WTC11 (cell line): ENCODE measurements at regions not wholly inside any gene's neighbourhood (a gene's known extent, or its start where the extent isn't known, plus 50 kb on each side); places are given as distances from the start of the nearest gene placed in this dataset.

Experiments
- AFF4 ChIP-seq: sonication (generic); formaldehyde crosslinking; IDR thresholded peaks from 2 replicates; pipeline ENCODE4 v1.8.1; 2023; ENCODE audit warnings: mild to moderate bottlenecking, missing genetic modification reagents, borderline replicate concordance
- FOXK1 ChIP-seq: sonication (generic); formaldehyde crosslinking; IDR thresholded peaks from 2 replicates; pipeline ENCODE4 v1.8.0; 2022; ENCODE audit warnings: mild to moderate bottlenecking, moderate library complexity, missing genetic modification reagents
- GABPB1 ChIP-seq: sonication (generic); formaldehyde crosslinking; IDR thresholded peaks from 2 replicates; pipeline ENCODE4 v1.8.1; 2023; ENCODE audit warnings: mild to moderate bottlenecking, missing genetic modification reagents
- NFYB ChIP-seq: sonication (generic); formaldehyde crosslinking; conservative IDR thresholded peaks from 2 replicates; pipeline ENCODE4 v1.8.0; 2022; ENCODE audit warnings: low read depth, missing genetic modification reagents
- NR2C2 ChIP-seq: sonication (generic); formaldehyde crosslinking; IDR thresholded peaks from 2 replicates; pipeline ENCODE4 v1.8.0; 2022; ENCODE audit warnings: mild to moderate bottlenecking, missing genetic modification reagents
- TEAD4 ChIP-seq: sonication (generic); formaldehyde crosslinking; IDR thresholded peaks from 2 replicates; pipeline ENCODE4 v1.8.0; 2022; ENCODE audit warnings: mild to moderate bottlenecking, missing genetic modification reagents
- ZBTB21 ChIP-seq: sonication (generic); formaldehyde crosslinking; IDR thresholded peaks from 2 replicates; pipeline ENCODE4 v1.8.1; 2023; ENCODE audit warnings: mild to moderate bottlenecking, missing genetic modification reagents, borderline replicate concordance
- ZNF263 ChIP-seq: sonication (generic); formaldehyde crosslinking; IDR thresholded peaks from 2 replicates; pipeline ENCODE4 v1.8.1; 2022; ENCODE audit warnings: low read depth, mild to moderate bottlenecking, moderate library complexity, missing genetic modification reagents
- ZNF532 ChIP-seq: fragments of 250-450 bp; sonication (Bioruptor Pico); IDR thresholded peaks from 2 replicates; pipeline ENCODE4 v1.9.0; 2021; ENCODE audit warnings: mild to moderate bottlenecking, borderline replicate concordance
- TF ChIP-seq, protein P1 (sequence below): fragments of 200-600 bp; IDR thresholded peaks from 2 replicates; pipeline ENCODE4 v1.8.0; 2022; ENCODE audit warnings: antibody characterized with exemption
- TF ChIP-seq, protein P2 (sequence below): sonication (generic); formaldehyde crosslinking; IDR thresholded peaks from 2 replicates; pipeline ENCODE4 v1.8.1; 2022; ENCODE audit warnings: low read depth, missing genetic modification reagents, borderline replicate concordance

- TF ChIP-seq, protein P1, sequence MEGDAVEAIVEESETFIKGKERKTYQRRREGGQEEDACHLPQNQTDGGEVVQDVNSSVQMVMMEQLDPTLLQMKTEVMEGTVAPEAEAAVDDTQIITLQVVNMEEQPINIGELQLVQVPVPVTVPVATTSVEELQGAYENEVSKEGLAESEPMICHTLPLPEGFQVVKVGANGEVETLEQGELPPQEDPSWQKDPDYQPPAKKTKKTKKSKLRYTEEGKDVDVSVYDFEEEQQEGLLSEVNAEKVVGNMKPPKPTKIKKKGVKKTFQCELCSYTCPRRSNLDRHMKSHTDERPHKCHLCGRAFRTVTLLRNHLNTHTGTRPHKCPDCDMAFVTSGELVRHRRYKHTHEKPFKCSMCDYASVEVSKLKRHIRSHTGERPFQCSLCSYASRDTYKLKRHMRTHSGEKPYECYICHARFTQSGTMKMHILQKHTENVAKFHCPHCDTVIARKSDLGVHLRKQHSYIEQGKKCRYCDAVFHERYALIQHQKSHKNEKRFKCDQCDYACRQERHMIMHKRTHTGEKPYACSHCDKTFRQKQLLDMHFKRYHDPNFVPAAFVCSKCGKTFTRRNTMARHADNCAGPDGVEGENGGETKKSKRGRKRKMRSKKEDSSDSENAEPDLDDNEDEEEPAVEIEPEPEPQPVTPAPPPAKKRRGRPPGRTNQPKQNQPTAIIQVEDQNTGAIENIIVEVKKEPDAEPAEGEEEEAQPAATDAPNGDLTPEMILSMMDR, result no peak
- no peak for TF ChIP-seq TEAD4 (CRISPR knock-in tag)
- TF ChIP-seq ZNF532 (CRISPR knock-in tag), result no peak
- no peak for TF ChIP-seq NR2C2 (CRISPR knock-in tag)
- TF ChIP-seq GABPB1 (CRISPR knock-in tag), result no peak
- no peak for TF ChIP-seq NFYB (CRISPR knock-in tag)
- no peak for TF ChIP-seq ZNF263
- no peak for TF ChIP-seq FOXK1
- TF ChIP-seq, protein P2, sequence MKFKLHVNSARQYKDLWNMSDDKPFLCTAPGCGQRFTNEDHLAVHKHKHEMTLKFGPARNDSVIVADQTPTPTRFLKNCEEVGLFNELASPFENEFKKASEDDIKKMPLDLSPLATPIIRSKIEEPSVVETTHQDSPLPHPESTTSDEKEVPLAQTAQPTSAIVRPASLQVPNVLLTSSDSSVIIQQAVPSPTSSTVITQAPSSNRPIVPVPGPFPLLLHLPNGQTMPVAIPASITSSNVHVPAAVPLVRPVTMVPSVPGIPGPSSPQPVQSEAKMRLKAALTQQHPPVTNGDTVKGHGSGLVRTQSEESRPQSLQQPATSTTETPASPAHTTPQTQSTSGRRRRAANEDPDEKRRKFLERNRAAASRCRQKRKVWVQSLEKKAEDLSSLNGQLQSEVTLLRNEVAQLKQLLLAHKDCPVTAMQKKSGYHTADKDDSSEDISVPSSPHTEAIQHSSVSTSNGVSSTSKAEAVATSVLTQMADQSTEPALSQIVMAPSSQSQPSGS (CRISPR knock-in tag), result no peak
- no peak for TF ChIP-seq AFF4 (CRISPR knock-in tag)
- TF ChIP-seq ZBTB21 (CRISPR knock-in tag), result no peak
Observed at GRCh38 chr9:107973451-107973850, 483.9 kb upstream of the KLF4 start.
